CD1c-positive myeloid dendritic cell (primary cell): ENCODE measurements at regions not wholly inside any gene's neighbourhood (a gene's known extent, or its start where the extent isn't known, plus 50 kb on each side); places are given as distances from the start of the nearest gene placed in this dataset.
"Not testable (repeated sequence)": the region's sequence is repeated elsewhere in the genome, so short reads cannot be mapped to it uniquely, and the experiment has no call there.

Experiments used
- DNase-seq: peaks from one replicate; pipeline ENCODE4 v3.0.0-alpha.2; 2016; ENCODE audit errors: extremely low spot score

DNA sequence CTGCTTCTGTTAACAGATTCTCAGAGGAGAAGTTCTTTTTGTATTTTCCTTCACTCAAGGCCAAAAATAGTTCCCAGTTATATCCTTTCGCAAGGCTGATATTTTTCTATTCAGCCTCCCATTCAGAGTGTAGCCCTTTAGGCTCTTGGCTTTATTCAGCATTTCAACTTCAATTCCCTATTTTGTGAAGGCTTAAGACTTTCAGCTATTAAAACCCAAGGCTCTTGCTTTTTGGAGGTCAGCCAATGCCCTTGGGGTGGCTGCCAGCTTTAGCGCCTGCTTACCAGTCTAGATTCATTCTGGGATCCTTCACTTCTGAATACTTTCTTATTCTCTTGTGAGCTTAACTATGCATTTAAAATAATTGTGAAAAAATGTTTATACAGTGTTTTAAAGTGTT is 57.3 kb upstream of the ADGRA3 start:
- no peak for DNase-seq

DNA sequence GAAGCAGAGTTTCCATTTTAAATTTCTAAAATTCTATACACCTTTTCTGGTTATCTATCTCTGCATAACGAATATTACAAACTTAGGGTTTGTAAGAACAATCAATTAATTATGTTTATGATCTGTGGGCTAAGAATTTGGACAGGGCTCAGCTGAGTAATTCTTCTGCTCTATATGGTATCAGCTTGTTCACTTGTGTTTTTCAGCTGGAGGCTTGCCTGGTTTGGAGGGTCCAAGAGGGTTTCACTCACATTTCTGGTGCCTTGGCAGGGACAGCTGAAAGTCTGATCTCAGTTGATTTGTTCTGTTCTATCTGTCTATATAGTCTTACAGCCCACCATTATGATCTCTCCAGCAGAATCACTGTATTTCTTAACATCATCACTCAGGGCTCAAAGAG is 57.8 kb upstream of the ADGRA3 start:
- no peak for DNase-seq

DNA sequence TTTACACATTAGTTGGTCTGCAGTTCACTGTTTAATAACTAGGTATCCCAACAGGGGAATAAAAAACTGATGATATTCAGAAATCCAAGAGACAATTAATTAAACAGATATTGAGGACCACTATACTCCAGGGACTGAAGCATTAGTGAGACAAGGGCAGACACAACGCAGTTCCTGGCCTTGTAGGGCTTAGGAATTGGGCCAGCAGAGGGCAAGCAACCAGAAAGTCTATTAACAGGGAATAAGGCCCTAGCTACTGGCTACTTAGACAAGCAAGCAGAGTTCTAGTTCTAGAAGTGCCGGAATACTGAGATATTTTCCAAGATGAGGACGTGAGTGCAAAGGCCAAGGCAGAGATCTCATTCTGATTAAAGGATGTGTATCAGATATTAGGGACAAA is 58.6 kb upstream of the ADGRA3 start:
- DNase-seq = no peak

DNA sequence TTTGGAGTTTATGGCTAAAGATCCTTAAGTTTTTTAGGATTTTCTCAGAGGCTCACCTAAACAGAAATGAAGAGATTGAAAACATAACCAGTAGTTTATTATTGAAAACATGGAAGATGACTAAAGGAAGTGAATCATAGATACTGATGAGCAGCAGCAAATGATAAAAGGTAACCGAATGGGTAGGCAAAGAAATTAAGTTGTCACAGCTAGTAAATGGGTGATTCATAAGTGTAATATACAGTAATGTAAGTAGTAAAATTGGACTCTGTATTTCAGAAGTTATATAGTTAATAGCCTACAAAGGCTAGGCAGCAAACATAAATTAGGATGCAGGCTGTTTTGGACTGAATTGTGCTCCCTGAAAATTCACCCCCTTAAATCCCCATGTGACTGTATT is 59.0 kb upstream of the ADGRA3 start:
- DNase-seq = no peak

DNA sequence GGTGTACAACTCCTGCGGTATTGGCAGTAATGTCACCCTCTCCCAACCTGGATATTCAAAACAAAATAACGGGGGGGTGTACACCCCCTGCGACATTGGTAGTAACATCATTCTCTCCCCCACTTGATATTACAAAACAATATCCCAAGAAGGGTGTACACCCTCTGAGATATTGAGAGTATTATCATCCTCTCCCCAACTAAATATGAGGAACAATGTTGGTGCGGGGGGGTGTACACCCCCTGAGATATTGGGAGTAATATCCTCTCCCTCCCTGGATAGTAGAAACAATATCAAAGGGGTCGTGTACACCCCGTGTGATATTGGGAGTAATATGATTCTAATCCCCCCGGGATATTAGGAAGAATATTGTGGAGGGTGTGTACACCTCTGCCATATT is 71.4 kb upstream of the ADGRA3 start:
- DNase-seq = no peak

DNA sequence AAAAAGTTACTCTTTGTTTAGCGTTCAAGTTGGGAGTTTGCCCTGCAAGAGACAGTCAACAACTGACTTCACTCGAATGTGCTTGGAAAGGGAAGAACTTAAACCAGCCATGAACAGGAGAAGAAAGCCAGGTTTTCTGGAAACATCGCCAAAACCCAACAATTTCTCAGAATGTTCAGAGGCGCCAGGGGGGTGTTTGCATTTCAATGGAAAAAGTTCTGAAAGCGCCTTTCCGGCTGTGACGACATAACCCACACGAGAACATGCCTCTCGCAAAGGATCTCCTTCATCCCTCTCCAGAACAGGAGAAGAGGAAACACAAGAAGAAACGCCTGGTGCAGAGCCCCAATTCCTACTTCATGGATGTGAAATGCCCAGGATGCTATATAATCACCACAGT is 78.1 kb upstream of the ADGRA3 start:
- DNase-seq = no peak

DNA sequence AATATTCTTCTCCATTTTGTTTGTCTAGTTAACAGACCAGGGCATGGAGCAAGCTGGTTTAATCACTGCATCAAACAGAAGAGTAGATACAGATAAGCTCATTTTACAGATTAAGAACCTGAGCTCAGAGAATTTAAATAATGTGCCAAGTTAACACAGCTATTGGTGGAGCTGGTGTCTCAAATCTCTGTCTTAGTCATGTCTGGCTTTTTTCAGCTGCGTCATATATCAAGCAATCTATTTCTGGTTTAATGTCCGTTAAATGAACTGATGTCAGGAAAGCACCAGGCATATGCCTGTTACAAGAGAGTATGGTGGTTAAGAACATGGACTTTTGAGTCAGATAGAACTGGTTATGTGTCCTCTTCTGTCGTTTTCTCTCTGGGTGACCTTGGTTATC is 79.8 kb upstream of the ADGRA3 start:
- peak; percentile 3 for DNase-seq

DNA sequence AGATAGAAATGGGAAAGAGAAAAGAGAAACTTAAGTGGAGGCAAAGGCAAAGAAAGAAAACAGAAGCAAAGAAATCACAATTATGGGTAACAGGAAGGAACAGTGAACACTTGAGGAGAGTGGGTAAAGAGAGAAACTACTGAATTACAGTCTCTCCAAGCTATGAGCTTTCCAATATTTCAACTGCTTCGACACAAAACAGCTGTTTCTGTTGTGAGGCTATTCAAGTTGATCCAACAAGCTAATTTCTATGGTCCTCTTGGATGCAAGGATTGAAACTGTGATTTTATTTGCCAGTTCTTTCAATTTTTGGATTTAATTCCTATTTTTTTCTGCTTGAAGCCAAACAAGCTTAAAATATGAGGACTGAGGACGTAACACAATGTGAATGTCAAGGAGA is 80.5 kb upstream of the ADGRA3 start:
- DNase-seq = no peak

DNA sequence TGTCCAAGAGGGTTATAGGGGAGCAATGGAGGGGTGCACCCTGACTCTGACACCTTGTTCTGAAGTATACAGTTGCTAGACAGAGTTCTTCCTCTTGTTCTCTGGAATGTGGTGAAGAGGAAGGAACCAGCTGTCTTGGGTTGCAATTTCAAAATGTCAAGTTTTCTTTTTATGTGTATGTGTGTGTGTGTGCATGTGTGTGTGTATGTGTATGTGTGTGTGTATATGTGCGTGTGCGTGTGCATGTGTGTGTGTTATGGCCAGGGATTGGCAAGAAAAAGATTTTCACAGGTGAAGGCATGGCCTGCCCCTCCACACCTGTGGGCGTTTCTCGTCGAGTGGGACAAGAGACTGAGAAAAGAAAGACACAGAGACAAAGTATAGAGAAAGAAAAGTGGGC is 81.6 kb upstream of the ADGRA3 start:
- DNase-seq = no peak

DNA sequence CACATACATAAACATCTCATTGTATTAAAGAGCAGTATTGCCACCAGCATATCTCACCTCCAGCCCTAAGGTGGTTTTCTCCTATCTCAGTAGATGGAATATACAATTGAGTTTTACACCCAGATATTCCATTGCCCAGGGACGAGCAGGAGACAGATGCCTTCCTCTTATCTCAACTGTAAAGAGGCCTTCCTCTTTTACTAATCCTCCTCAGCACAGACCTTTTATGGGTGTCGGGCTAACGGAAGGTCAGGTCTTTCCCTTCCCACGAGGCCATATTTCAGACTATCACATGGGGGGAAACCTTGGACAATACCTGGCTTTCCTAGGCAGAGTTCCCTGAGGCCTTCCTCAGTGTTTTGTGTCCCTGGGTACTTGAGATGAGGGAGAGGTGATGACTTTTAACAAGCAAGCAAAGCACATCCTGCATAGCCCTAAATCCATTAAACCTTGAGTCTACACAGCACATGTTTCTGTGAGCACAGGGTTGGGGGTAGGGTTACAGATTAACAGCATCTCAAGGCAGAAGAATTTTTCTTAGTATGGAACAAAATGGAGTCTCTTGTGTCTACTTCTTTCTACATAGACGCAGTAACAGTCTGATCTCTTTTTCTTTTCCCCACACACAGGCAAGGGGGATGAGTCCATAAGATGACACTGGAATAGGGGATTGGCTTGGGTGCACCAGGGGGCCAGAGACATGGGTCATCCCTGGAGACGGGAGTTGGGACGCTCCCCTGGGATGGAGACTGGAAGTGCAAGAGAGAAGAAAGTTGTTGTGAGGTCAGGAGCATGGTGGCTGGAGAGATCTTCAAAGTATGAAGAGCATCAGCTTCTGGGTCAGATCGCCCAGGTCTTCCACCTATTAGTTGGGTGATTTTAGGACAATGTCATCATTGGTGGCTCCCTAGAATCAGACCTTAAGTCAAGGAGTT is 82.5 kb upstream of the ADGRA3 start:
- DNase-seq = not testable (repeated sequence)

DNA sequence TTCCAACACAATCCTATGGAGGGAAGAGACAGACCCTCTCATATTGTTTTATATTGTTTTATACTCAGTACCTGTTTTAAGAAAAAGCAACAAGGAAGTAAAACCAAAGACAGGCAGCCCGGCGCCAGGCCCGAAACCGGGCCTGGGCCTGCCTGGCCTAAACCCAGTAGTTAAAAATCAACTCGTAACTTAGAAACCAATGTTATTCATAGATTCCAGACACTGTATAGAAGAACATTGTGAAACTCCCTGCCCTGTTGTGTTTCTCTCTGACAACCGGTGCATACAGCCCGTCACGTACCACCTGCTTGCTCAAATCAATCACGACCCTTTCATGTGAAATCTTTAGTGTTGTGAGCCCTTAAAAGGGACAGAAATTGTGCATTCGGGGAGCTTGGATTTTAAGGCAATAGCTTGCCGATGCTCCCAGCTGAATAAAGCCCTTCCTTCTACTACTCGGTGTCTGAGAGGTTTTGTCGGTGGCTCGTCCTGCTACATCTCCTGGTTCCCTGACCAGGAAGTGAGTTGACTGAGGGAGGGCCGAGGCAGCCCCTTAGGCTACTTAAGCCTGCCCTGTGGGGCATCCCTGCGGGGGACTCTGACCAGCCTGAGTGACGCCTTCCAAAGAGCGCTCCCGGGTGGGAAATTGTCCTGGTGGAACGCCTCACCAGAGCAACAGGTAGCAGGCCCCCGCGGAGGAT is 83.5 kb upstream of the ADGRA3 start:
- DNase-seq = not testable (repeated sequence)

DNA sequence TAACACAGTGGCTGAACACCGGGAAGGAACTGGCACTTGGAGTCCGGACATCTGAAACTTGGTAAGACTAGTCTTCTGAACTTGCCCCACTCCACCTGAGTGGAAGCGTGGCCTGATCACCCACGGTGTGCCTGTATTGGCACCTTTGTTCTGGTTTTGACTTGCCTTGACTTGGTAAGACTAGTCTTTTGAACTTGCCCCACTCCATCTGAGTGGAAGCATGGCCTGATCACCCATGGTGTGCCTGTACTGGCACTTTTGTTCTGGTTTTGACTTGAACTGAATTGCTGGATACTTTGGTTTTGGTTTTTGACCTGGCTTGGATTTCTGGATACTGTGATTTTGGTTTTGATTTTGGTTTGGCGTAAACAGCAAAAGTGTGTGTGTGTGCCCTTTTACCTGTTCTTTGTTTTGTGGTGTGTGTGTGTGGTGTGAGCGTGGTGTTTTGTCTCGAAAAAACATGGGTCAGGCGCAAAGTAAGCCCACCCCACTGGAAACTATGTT is 84.1 kb upstream of the ADGRA3 start:
- DNase-seq = not testable (repeated sequence)

DNA sequence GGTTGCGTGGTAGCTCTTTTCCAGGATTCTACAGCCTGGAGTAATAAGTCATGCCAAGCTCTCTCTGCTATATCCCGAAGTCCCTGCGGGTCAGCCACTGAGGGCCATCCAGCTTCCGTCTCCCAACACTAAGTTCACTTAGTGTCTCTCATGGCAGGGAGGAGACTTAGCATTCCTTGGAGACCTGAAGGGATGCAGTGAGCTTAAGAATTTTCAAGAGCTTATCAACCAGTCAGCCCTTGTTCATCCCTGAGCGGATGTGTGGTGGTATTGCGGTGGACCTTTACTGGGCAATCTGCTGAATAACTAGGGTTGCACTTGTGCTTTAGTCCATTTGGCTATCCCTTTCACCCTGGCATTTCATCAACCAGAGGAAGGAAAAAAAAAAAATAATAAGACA is 85.8 kb upstream of the ADGRA3 start:
- not testable (repeated sequence) for DNase-seq

DNA sequence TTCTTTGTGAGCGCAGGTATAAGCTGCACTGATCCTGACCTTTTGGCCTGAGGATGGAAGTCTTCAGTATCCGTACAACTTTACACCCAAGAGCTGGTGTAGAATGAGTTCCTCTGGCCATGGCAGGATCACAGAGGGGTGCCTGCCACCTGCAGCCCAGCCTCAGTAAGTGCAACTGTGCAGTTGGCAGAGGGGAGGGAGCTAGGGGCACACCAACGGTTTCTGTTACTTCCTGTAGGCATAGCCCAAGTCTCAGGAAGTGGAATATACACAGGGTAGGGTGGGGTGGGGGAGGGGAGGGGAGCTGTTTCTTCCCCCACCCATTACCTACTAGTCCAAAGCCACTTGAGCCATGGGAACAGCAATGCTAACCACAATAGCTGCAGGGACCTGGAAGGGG is 85.4 kb upstream of the GBA3 start:
- peak; percentile 26 for DNase-seq

DNA sequence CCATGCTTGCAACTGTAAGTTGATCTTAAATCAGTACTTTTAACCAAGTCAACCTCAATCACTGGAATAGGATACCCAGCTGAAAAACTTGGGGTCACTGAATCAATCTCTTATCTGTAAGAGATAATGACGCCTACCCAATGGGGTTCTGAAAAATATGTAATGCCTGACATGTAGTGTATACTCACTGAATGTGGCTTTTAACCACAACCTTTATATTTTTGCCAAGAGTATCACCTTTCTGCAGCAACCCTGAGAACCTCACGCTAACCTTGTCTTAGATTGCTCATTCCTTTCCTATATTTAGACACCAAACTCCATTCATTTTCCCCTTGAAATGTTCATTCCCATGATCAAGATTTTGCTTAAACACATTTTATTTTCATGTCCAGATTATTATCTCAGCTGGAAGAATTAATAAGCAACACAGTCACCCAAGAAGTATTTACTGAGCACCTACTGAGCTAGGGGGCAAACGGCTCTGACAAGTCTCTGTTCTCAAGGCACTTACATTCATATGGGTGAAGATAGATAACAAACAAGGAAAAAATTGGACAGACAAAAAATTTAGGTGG is 82.7 kb upstream of the GBA3 start:
- not testable (repeated sequence) for DNase-seq

DNA sequence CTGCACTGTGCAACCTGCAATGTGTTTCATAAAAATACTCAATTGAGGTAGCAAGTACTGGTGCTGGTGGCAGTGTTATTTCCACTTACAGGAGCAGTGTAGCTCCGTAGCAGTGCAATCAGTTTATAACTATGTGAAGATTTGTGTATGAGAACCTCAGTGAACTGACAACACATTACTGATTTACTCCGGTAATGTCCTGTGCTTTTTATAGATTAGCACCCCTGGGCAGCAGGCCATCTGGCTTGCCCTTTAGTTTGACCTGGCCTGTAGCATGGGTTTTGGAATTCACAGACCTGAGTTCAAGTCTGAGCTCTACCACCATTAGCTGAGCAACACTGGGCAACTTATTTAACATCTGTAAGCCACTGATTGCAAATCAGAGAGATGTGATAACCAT is 78.6 kb upstream of the GBA3 start:
- DNase-seq = no peak

DNA sequence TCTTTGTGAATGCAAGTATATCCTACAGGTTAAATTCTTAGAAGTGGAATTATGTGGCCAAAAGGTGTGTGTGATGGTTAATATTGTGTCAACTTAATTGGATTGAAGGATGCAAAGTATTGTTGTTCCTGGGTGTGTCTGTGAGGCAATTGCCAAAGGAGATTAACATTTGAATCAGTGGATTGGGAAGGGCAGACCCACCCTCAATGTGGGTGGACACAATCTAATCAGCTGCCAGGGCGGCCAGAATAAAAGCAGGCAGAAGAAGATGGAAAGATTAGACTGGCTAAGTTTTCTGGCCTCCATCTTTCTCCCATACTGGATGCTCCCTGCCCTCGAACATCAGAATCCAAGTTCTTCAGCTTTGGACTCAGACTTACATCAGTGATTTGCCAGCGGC is 76.2 kb upstream of the GBA3 start:
- DNase-seq = no peak

DNA sequence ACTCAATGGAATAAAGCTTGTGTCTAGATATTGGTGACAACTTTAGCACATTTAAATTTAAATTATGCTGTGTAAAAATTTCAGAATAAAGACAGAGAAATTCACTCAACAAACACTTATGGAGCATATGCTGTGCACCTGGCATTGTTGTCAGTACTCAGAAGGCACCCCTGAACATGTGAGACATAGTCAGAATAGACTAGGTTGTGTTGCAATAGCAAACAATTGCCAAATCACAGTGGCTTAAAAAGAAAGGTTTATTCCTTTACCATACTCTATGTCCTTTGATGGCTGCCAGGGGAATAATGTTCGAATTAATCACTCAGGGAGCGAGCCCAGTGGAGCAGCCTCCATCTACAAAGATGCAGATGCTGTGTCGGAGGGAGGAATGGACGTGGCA is 72.6 kb upstream of the GBA3 start:
- not testable (repeated sequence) for DNase-seq

DNA sequence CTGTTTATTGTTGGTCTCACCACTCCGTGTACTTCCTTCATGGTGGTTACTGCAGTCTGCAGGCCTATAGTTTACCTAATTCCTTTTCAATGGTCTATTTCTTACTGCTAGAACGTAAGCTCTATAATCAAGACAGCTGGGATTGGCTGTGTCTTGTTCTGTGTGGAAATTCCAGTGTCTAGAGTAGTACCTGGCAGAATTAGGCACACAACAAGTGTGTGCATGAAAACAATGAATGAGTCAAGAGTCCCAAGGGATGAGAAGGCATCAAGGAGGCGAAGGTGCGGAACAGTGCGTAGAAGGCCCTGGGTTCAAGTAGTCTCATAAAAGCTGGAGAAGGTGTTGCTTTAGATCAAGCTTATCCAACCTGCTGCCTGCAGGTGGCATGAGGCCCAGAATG is 70.8 kb upstream of the GBA3 start:
- not testable (repeated sequence) for DNase-seq

DNA sequence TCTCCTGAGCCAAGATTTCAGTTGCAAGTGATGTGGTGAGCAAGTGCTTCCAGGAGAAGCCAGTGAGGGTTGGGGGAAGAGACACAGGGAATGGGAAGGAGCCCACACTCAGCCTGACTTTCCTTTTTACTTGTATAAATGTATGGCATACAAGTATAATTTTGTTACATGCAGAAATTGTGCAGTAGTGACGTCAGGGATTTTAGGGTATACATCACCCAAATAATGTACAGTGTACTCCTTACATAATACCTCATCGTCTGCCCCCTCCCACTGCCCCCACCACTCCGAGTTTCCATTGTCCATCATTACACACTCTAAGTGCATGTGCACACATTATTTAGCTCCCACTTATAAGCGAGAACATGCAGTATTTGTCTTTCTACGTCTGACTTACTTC is 68.7 kb upstream of the GBA3 start:
- not testable (repeated sequence) for DNase-seq

DNA sequence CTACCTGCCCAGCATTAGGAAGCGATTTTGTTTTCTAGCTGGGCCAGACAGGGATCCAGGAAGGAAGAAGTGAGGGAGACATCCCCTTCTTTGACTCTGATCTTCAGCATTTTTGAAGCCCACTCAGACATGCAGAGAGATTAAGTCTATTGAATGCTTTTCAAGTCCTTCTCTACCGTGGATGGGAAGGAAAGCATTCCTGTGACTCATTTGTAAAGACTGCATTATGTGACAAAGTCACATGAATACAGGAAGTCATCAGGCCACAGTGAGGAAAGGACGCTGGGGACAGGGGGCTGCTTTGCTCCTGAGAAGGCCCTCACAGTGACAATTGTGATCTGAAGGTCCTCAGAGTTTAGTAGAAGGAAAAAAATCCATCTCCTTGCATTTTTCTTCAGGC is 67.4 kb upstream of the GBA3 start:
- DNase-seq = no peak

DNA sequence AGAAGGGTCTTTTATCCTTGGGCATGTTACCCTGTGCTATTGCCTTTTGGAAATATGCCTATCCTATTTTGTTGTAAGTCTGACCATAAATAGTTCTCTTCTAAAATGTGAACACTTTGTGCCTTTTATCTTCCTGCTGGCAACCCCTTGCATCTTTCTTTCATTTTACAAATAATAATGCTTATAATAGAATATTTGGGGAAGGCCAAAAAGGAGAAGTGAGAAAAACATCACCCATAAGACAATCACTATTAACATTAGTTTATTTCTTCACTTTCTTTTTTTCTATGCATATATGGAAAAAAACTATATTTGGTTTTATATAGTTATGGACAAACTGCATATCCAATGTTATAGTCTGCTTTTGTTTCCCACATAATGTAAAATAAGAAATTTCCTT is 64.9 kb upstream of the GBA3 start:
- DNase-seq = not testable (repeated sequence)
